Adipocyte (in vitro differentiated cells): ENCODE measurements at regions not wholly inside any gene's neighbourhood (a gene's known extent, or its start where the extent isn't known, plus 50 kb on each side); places are given as distances from the start of the nearest gene placed in this dataset.

Experiments
- DNase-seq: peaks from one replicate; pipeline ENCODE4 v3.0.0-alpha.2; 2015; ENCODE audit warnings: low read depth
- H3K27me3 ChIP-seq: replicated peaks from 2 replicates; pipeline ENCODE4 v1.7.0; 2013; ENCODE audit warnings: mild to moderate bottlenecking, low read length, moderate library complexity; ENCODE audit not compliant: control insufficient read depth, insufficient read depth
- H3K36me3 ChIP-seq: 2 replicates; pipeline ENCODE4 v1.7.0; 2013; ENCODE audit warnings: low read length, mild to moderate bottlenecking, moderate library complexity; ENCODE audit not compliant: control insufficient read depth, insufficient read depth, severe bottlenecking
- H3K4me1 ChIP-seq: 2 replicates; pipeline ENCODE4 v1.7.0; 2013; ENCODE audit warnings: mild to moderate bottlenecking, low read length, moderate library complexity; ENCODE audit not compliant: control insufficient read depth, insufficient read depth
- H3K4me3 ChIP-seq: 2 replicates; pipeline ENCODE4 v1.7.0; 2013; ENCODE audit warnings: mild to moderate bottlenecking, low read length, moderate library complexity
- H3K9ac ChIP-seq: 2 replicates; pipeline ENCODE4 v1.7.0; 2013; ENCODE audit warnings: mild to moderate bottlenecking, low read length, moderate library complexity
- H3K9me3 ChIP-seq: 2 replicates; pipeline ENCODE4 v1.7.0; 2013; ENCODE audit warnings: mild to moderate bottlenecking, low read length, moderate library complexity; ENCODE audit not compliant: control insufficient read depth

DNA sequence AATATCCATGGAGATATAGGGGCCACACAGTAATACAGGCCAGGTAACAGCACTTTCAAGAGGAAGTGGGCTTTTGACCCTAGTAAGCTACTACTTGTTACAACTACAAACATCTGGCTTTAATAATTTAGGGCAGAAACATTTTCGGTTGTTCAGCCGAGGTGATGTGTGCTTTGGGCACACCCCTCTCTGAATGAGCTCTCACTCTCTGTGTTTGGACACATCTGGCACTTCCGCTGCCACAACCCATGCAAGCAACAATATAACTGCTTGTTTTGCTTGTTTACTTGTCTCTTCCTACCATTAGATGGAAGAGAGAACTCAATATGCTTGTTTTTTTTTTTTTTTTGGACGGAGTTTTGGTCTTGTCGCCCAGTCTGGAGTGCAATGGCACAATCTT, 277.2 kb downstream of the HS3ST1 start:
- H3K27me3 ChIP-seq: no peaks in the 10 kb centered on the region

DNA sequence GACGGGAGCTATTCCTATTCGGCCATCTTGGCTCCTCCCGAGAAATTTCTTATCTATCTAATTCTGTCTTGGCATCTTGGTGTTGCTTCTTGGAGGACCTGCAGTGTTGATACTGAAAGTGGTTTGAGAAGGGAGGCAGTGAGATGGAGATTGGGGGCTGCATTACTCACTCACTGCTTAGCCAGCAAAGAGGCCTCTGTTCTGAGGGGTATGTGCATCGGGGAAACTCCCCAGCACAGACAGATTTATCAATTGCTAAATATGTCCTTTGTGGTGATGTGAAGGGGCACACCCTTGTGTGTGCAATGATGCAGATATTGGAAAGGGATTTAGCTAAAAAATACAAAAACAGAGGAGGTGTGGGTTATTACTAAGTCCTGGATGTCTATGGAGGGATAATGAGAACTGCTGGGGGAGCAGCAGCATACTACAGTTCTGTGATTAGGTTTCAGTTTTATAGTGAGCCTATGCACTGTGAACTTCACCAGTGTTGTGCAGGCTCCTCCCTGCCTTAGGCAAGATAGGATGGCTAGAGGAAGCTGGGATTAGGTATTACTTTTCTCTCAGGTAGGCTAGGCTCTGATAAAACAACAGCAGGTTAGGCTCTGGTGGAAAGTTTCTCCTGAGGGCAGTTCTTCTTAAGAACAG, 279.0 kb downstream of the HS3ST1 start:
- H3K9me3 ChIP-seq: no peaks in the 10 kb centered on the region
- H3K9ac ChIP-seq: no peak overlapping the region
- peaks cover 2% of the 10 kb centered on the region for H3K4me1 ChIP-seq
- no peaks in the 10 kb centered on the region for H3K36me3 ChIP-seq
- no peak overlapping the region for H3K4me3 ChIP-seq
- H3K27me3 ChIP-seq: no peaks in the 10 kb centered on the region
- no peak for DNase-seq

More for the DNA sequence above, 277.2 kb downstream of the HS3ST1 start:
- H3K4me3 ChIP-seq: no peak overlapping the region
- no peaks in the 10 kb centered on the region for H3K36me3 ChIP-seq
- H3K9me3 ChIP-seq: no peaks in the 10 kb centered on the region
- H3K9ac ChIP-seq: no peak overlapping the region
- no peak for DNase-seq
- H3K4me1 ChIP-seq: peaks cover 12% of the 10 kb centered on the region

DNA sequence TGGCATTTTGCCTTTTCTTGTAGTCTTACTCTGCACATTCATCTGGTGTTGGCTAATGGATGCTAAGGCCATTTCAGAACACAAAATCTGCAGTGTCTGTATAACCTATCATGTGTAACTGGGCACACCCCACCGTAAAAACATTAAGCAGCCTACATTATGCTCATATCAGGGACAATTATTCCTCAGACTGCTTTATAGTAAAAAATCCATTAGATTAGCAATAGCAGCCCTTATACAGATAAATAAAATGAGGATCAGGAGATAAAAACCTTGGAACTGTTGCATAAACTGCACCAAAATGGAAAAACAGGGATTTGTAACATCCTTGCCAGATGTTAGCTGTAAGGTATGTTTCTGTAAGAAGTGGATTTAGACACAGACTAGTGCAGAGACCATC, 288.8 kb downstream of the HS3ST1 start:
- Histone ChIP-seq H3K36me3 (no peaks in the 10 kb centered on the region), H3K27me3 (no peaks in the 10 kb centered on the region), H3K9ac (no peak overlapping the region), H3K9me3 (no peaks in the 10 kb centered on the region), H3K4me1 (no peaks in the 10 kb centered on the region), H3K4me3 (no peak overlapping the region)
- no peak for DNase-seq

GRCh38 chr4:11138964-11139363, 289.7 kb downstream of the HS3ST1 start:
- no peaks in the 10 kb centered on the region for H3K36me3 ChIP-seq
- no peak overlapping the region for H3K9ac ChIP-seq
- no peaks in the 10 kb centered on the region for H3K9me3 ChIP-seq
- no peaks in the 10 kb centered on the region for H3K4me1 ChIP-seq
- no peaks in the 10 kb centered on the region for H3K27me3 ChIP-seq
- no peak for DNase-seq
- no peak overlapping the region for H3K4me3 ChIP-seq

- Histone ChIP-seq H3K9me3 (no peaks in the 10 kb centered on the region), H3K4me3 (no peak overlapping the region), H3K27me3 (no peaks in the 10 kb centered on the region), H3K4me1 (peaks cover 9% of the 10 kb centered on the region), H3K36me3 (no peaks in the 10 kb centered on the region), H3K9ac (no peak overlapping the region)
- no peak for DNase-seq
These were observed 294.0 kb downstream of the HS3ST1 start for GRCh38 chr4:11134705-11135104.

DNA sequence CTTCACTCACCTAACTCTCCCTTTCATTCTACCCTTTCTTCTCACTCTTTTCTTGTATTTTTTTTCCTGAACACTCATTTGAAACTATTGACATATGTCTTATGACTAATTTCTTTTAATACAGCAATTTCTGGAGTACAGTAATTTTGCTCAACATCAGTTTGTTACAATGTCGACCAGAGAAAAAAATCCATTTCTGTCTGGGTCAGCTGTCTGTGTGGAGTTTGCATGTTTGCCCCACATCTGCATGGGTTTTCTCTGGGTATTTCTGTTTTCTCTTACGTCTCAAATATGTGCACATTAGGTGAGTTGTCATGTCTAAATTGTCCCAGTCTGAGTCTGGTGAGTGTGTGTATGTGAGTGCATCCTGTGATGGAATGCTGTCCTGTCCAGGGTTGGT, 294.8 kb downstream of the HS3ST1 start:
- H3K27me3 ChIP-seq: no peaks in the 10 kb centered on the region
- no peak for DNase-seq
- peaks cover 9% of the 10 kb centered on the region for H3K4me1 ChIP-seq
- no peaks in the 10 kb centered on the region for H3K36me3 ChIP-seq
- H3K9ac ChIP-seq: no peak overlapping the region
- no peaks in the 10 kb centered on the region for H3K9me3 ChIP-seq
- H3K4me3 ChIP-seq: no peak overlapping the region

- Histone ChIP-seq H3K36me3 (no peaks in the 10 kb centered on the region), H3K27me3 (no peaks in the 10 kb centered on the region)
- no peak for DNase-seq
These were observed 296.2 kb downstream of the HS3ST1 start for GRCh38 chr4:11132478-11132877.

GRCh38 chr4:11131491-11131890, 297.2 kb downstream of the HS3ST1 start:
- no peak overlapping the region for H3K9ac ChIP-seq
- no peak for DNase-seq
- H3K4me1 ChIP-seq: peaks cover 9% of the 10 kb centered on the region
- no peak overlapping the region for H3K4me3 ChIP-seq
- no peaks in the 10 kb centered on the region for H3K9me3 ChIP-seq
- H3K36me3 ChIP-seq: no peaks in the 10 kb centered on the region
- H3K27me3 ChIP-seq: no peaks in the 10 kb centered on the region

More at GRCh38 chr4:11132478-11132877, 296.2 kb downstream of the HS3ST1 start:
- H3K4me3 ChIP-seq: no peak overlapping the region
- H3K9me3 ChIP-seq: no peaks in the 10 kb centered on the region
- H3K4me1 ChIP-seq: peaks cover 9% of the 10 kb centered on the region
- no peak overlapping the region for H3K9ac ChIP-seq

DNA sequence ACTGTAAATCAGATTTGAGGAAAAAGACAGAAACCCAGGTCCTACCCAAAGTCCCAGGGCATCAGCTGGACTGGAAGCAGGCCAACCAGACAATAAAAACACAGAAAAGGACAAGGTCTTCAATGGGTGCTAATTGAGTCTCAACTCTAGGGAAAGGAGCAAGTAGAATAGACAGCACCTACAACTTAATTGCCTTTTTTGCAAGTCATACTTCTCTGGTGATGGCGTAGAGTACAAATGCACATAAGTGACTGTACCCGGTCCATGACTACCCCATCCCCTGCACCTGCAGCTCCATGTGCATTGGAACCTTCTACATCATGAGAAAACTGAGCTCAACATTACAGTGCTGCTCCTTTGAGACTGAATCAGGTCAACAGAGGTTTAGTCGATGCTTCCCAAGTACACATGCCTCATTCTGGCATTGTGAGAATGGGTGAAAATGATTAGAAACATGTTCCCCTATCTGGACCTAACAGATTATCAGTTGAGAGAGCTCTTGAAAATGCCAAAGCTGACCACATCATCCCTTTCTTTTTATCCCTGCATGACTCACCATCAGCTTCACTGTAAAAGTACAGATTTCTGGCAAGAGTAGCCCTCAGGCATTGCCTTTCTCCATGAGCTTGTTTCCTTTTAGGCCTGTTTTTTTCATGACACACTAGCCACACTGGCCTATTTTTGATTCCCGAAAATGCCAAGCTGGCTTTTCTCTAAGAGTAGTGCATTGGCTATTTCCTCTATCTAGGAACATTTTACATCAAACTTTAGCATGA, 298.3 kb downstream of the HS3ST1 start:
- peaks cover 9% of the 10 kb centered on the region for H3K4me1 ChIP-seq
- H3K9ac ChIP-seq: no peak overlapping the region
- no peaks in the 10 kb centered on the region for H3K9me3 ChIP-seq
- DNase-seq: no peak
- H3K4me3 ChIP-seq: no peak overlapping the region
- peaks cover 5% of the 10 kb centered on the region for H3K27me3 ChIP-seq
- H3K36me3 ChIP-seq: no peaks in the 10 kb centered on the region

DNA sequence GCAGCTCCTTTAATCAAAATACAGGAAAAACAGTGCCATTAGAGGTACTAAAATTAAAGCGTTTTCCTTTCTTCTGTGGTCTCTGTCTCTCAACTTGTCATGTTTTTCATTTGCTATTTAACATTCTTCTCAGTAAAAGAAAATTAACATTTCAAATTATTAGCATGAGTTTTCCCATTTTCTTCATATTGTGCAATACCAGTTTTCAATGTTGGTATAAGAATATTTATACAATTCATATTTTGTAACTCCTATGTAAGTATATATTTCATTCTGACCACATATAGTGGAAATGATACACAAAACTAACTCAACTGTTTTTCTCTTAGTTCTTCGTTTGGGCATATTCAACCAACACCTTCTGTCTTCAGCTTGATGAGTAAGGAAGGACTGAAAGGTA, 308.3 kb downstream of the HS3ST1 start:
- H3K9me3 ChIP-seq: no peaks in the 10 kb centered on the region
- no peak overlapping the region for H3K4me3 ChIP-seq

DNA sequence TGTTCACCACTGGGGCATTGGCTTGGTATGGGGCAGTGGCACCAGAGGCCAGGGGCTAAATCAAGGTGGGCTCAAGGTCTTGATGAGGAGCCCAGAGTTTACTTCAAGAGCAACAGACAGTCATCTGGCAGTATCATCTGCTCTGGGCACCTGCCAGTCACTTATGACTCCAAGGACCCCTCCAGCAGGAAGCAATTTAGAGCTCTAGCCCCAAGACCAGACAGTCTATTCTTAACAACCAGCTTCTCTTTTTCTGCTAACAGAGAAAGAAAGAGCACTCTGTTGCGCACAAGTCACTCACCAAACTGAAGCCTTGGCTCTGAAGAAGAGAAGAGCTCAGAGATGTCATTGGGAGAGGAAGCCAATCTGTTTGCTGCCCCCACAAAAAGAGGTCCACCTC, 309.2 kb downstream of the HS3ST1 start:
- Histone ChIP-seq H3K4me3 (no peak overlapping the region), H3K9ac (no peak overlapping the region), H3K4me1 (no peaks in the 10 kb centered on the region), H3K9me3 (no peaks in the 10 kb centered on the region), H3K36me3 (no peaks in the 10 kb centered on the region), H3K27me3 (no peaks in the 10 kb centered on the region)
- DNase-seq: no peak

More for the DNA sequence above, 308.3 kb downstream of the HS3ST1 start:
- no peaks in the 10 kb centered on the region for H3K27me3 ChIP-seq
- no peak for DNase-seq
- H3K36me3 ChIP-seq: no peaks in the 10 kb centered on the region
- H3K9ac ChIP-seq: no peak overlapping the region
- no peaks in the 10 kb centered on the region for H3K4me1 ChIP-seq
